T-cell (primary cell): ENCODE measurements at regions not wholly inside any gene's neighbourhood (a gene's known extent, or its start where the extent isn't known, plus 50 kb on each side); places are given as distances from the start of the nearest gene placed in this dataset.
"Not testable (repeated sequence)": the region's sequence is repeated elsewhere in the genome, so short reads cannot be mapped to it uniquely, and the experiment has no call there.

Experiments
- ATAC-seq, 4 experiments: fragments of 200-7000 bp in 3 of 4; fragments of 150-1000 bp in 1 of 4; cut with Tn5 transposase; replicated peaks in 1 of 4; 1 replicate in 3 of 4; 2 replicates in 1 of 4; pipeline ENCODE4 v1.10.0; 2021; ENCODE audit warnings: moderate library complexity in 3 of 4, mild to moderate bottlenecking in 2 of 4, moderate number of reproducible peaks in 1 of 4
- CTCF ChIA-PET, 2 donors: fragments of 300-600 bp; sonication (Branson Sonifier 250); formaldehyde crosslinking; loops; one replicate each; lab custom pipeline; 2022; ENCODE audit warnings: antibody characterized with exemption in 2 of 2; lab: Charles Lee
- POLR2A ChIA-PET, 2 donors: fragments of 300-600 bp; sonication (Branson Sonifier 250); formaldehyde crosslinking; loops; one replicate each; lab custom pipeline; 2022; ENCODE audit warnings: antibody characterized with exemption in 2 of 2; lab: Charles Lee
- DNase-seq, 35 experiments: peaks; one replicate each; pipeline versions ENCODE4 v3.0.0 to v3.0.0-alpha.2; 2013 to 2023
- H3K27ac ChIP-seq: one replicate; pipeline ENCODE4 v1.5.1; 2013; ENCODE audit warnings: low read length
- H3K27me3 ChIP-seq, 2 experiments: replicated peaks in 1 of 2; 1 replicate in 1 of 2; 2 replicates in 1 of 2; pipeline versions ENCODE4 v1.6.1 to v1.7.0; 2013; ENCODE audit warnings: low read length in 1 of 2, mixed read lengths in 1 of 2; ENCODE audit not compliant: control insufficient read depth in 2 of 2, insufficient read depth in 2 of 2; ENCODE audit errors: extremely low read depth in 1 of 2
- H3K36me3 ChIP-seq, 2 donors: 1 replicate in 1 of 2; 2 replicates in 1 of 2; pipeline versions ENCODE4 v1.6.1 to v1.7.0; 2013; ENCODE audit warnings: low read length in 1 of 2; ENCODE audit not compliant: control insufficient read depth in 2 of 2, insufficient read depth in 1 of 2; ENCODE audit errors: extremely low read depth in 1 of 2
- H3K4me1 ChIP-seq, 2 experiments: 1 replicate in 1 of 2; 2 replicates in 1 of 2; pipeline versions ENCODE4 v1.6.1 to v1.7.0; 2013; ENCODE audit warnings: low read length in 2 of 2, mixed read lengths in 1 of 2; ENCODE audit not compliant: insufficient read depth in 2 of 2, control insufficient read depth in 1 of 2; ENCODE audit errors: extremely low read depth in 1 of 2
- H3K4me3 ChIP-seq, 2 donors: 1 replicate in 1 of 2; 2 replicates in 1 of 2; pipeline versions ENCODE4 v1.5.1 to v1.7.0; 2013; ENCODE audit warnings: mild to moderate bottlenecking in 2 of 2, low read length in 1 of 2, moderate library complexity in 1 of 2; ENCODE audit not compliant: control insufficient read depth in 1 of 2; ENCODE audit errors: extremely low read depth in 1 of 2
- H3K9me3 ChIP-seq: 2 replicates; pipeline ENCODE4 v1.7.0; 2013
- H3K27ac Mint-ChIP-seq, 2 donors: one replicate each; pipeline ENCODE4 v1.8.0; 2020 to 2021; ENCODE audit warnings: mild to moderate bottlenecking in 2 of 2, mixed read lengths in 2 of 2
- H3K27me3 Mint-ChIP-seq, 2 donors: one replicate each; pipeline ENCODE4 v1.8.0; 2021 to 2022; ENCODE audit warnings: mixed read lengths in 2 of 2
- H3K36me3 Mint-ChIP-seq: one replicate; pipeline ENCODE4 v1.8.0; 2021; ENCODE audit warnings: mixed read lengths
- H3K4me1 Mint-ChIP-seq, 3 donors: one replicate each; pipeline ENCODE4 v1.8.0; 2020 to 2022; ENCODE audit warnings: mixed read lengths in 3 of 3, mild to moderate bottlenecking in 1 of 3
- H3K4me3 Mint-ChIP-seq, 3 donors: one replicate each; pipeline ENCODE4 v1.8.0; 2020 to 2022; ENCODE audit warnings: mild to moderate bottlenecking in 3 of 3, mixed read lengths in 3 of 3, moderate library complexity in 3 of 3
- H3K9me3 Mint-ChIP-seq, 3 donors: one replicate each; pipeline ENCODE4 v1.8.0; 2020 to 2022; ENCODE audit warnings: mixed read lengths in 3 of 3
- WGBS: methylation state at CpG from one replicate; pipeline ENCODE4 v1.1.5; 2013; ENCODE audit warnings: missing lambda C conversion rate; ENCODE audit not compliant: insufficient coverage; 5-methylcytosine and 5-hydroxymethylcytosine counted together

- Histone ChIP-seq H3K9me3 (no peaks in the 10 kb centered on the region), H3K36me3 (no peaks in the 10 kb centered on the region), H3K4me1 (no peaks in the 10 kb centered on the region), H3K27ac (no peak overlapping the region), H3K4me3 (no peak overlapping the region), H3K27me3 (no peaks in the 10 kb centered on the region)
- CTCF ChIA-PET = no interaction called here
- no peak overlapping the region for H3K4me3 Mint-ChIP-seq
- no peak for ATAC-seq
- H3K27me3 Mint-ChIP-seq = no peaks in the 10 kb centered on the region
- H3K27ac Mint-ChIP-seq = no peak overlapping the region
- no peak for DNase-seq
- no peaks in the 10 kb centered on the region for H3K4me1 Mint-ChIP-seq
- POLR2A ChIA-PET = no interaction called here
- WGBS = no CpG with 5 or more reads among the region's 1 CpG
- peaks cover 0 to 5% (median 5%) of the 10 kb centered on the region in 3 donors for H3K9me3 Mint-ChIP-seq
- H3K36me3 Mint-ChIP-seq = peaks cover 11% of the 10 kb centered on the region
These were observed 405.2 kb downstream of the ZEB2 start for GRCh38 chr2:144114760-144115159.

DNA sequence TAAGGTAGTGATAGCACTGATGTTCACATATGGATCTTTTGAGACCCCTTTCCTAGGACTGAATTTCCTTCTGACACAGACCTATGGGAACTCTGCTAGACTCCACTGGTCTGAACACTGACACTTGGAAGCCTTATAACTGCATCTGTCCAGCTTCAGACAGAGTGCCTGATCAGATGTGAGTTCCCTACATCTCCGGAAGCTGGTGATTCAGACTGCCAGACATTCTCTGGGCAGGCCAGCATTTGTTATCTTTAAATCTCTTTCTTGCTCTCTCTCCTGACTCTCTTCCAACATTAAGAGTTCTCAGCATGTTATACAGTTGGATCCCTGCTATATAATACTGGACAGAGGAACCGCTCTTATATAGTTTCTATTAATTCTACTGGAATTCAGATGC is 408.5 kb downstream of the ZEB2 start:
- no peaks in the 10 kb centered on the region for H3K27me3 ChIP-seq
- DNase-seq = no peak
- no peak for ATAC-seq
- no peaks in the 10 kb centered on the region for H3K36me3 ChIP-seq
- peaks cover 13 to 26% (median 14%) of the 10 kb centered on the region in 3 donors for H3K9me3 Mint-ChIP-seq
- H3K27me3 Mint-ChIP-seq = no peaks in the 10 kb centered on the region
- H3K4me3 ChIP-seq = no peak overlapping the region
- H3K4me1 Mint-ChIP-seq = no peaks in the 10 kb centered on the region
- ChIA-PET CTCF (no interaction called here), POLR2A (no interaction called here)
- no peaks in the 10 kb centered on the region for H3K9me3 ChIP-seq
- H3K27ac Mint-ChIP-seq = no peak overlapping the region
- H3K4me1 ChIP-seq = no peaks in the 10 kb centered on the region
- no peak overlapping the region for H3K27ac ChIP-seq
- H3K36me3 Mint-ChIP-seq = peaks cover 33% of the 10 kb centered on the region
- 100% methylated on average over 1 of the region's 2 CpGs for WGBS
- H3K4me3 Mint-ChIP-seq = no peak overlapping the region

DNA sequence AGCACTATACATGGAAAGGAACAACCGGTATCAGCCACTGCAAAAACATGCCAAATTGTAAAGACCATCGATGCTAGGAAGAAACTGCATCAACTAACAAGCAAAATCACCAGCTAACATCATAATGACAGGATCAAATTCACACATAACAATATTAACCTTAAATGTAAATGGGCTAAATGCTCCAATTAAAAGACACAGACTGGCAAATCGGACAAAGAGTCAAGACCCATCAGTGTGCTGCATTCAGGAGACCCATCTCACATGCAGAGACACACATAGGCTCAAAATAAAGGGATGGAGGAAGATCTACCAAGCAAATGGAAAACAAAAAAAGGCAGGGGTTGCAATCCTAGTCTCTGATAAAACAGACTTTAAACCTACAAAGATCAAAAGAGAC is 413.8 kb downstream of the ZEB2 start:
- Mint-ChIP-seq H3K36me3 (peaks cover 41% of the 10 kb centered on the region), H3K9me3 (peaks cover 21 to 30% (median 21%) of the 10 kb centered on the region in 3 donors)
- H3K9me3 ChIP-seq, H3K4me1 ChIP-seq, H3K4me3 ChIP-seq, H3K27me3 Mint-ChIP-seq, H3K27me3 ChIP-seq, POLR2A ChIA-PET, ATAC-seq, CTCF ChIA-PET, DNase-seq, H3K27ac Mint-ChIP-seq, H3K4me3 Mint-ChIP-seq, H3K27ac ChIP-seq, H3K4me1 Mint-ChIP-seq, H3K36me3 ChIP-seq: not testable (repeated sequence)
- WGBS = no CpG with 5 or more reads among the region's 3 CpGs

- H3K36me3 ChIP-seq = no peaks in the 10 kb centered on the region
- ATAC-seq (no peak), DNase-seq (no peak)
- H3K9me3 Mint-ChIP-seq = peaks cover 16 to 21% (median 19%) of the 10 kb centered on the region in 3 donors
- peaks cover 29% of the 10 kb centered on the region for H3K36me3 Mint-ChIP-seq
- H3K27ac Mint-ChIP-seq = no peak overlapping the region
- H3K27me3 ChIP-seq = no peaks in the 10 kb centered on the region
- no peaks in the 10 kb centered on the region for H3K4me1 ChIP-seq
- no peaks in the 10 kb centered on the region for H3K9me3 ChIP-seq
- CTCF ChIA-PET = no interaction called here
- no peak overlapping the region for H3K27ac ChIP-seq
- no CpG with 5 or more reads among the region's 2 CpGs for WGBS
- H3K27me3 Mint-ChIP-seq = no peaks in the 10 kb centered on the region
- H3K4me1 Mint-ChIP-seq = no peaks in the 10 kb centered on the region
- no peak overlapping the region for H3K4me3 ChIP-seq
- POLR2A ChIA-PET = interaction anchor here in 1 of 2 donors (0.7 kb wide), 1 partner anchor 183 kb away, joined by 4 read pairs; no protein-coding TSS in a partner anchor
- H3K4me3 Mint-ChIP-seq = no peak overlapping the region
These were observed 417.5 kb downstream of the ZEB2 start for GRCh38 chr2:144102386-144102785.

DNA sequence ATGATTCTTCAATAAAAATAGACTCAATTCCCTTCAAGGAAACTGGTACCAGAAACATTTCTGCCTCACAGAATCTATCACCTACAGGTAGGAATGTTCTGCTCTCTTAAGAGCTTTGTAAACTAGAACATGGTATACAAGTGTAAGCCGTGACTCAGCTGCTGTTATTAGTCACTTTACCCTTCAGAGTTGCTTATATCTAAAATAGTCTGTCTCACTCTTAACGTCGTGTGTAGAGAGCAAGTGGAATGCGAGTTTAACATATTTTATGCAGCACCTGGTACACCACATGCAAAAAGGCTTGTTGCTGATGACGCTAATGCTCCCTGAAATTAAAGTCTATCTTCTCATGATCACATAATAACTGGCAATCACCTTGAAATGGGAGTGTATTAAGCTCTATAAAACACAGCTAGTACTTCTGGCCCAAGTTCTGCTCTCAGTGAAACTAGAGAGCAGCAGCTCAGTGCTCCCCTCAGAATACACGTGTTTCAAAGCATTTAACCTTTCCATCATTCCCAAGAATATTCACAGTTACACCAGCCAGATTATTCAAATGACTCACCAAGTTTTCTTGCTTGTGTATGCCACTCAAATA is 420.0 kb downstream of the ZEB2 start:
- Mint-ChIP-seq H3K9me3 (peaks cover 2 to 4% (median 3%) of the 10 kb centered on the region in 3 donors), H3K36me3 (peaks cover 12% of the 10 kb centered on the region), H3K4me3 (no peak overlapping the region), H3K27me3 (no peaks in the 10 kb centered on the region), H3K27ac (no peak overlapping the region), H3K4me1 (no peaks in the 10 kb centered on the region)
- Histone ChIP-seq H3K4me1 (no peaks in the 10 kb centered on the region), H3K27me3 (no peaks in the 10 kb centered on the region), H3K9me3 (no peaks in the 10 kb centered on the region), H3K27ac (no peak overlapping the region), H3K36me3 (no peaks in the 10 kb centered on the region), H3K4me3 (no peak overlapping the region)
- no peak for ATAC-seq
- POLR2A ChIA-PET = no interaction called here
- CTCF ChIA-PET = no interaction called here
- no peak for DNase-seq
- WGBS = 78% methylated on average over 1 of the region's 6 CpGs

GRCh38 chr2:144099340-144099739 is 420.6 kb downstream of the ZEB2 start:
- Histone ChIP-seq H3K4me3 (no peak overlapping the region), H3K9me3 (no peaks in the 10 kb centered on the region), H3K4me1 (no peaks in the 10 kb centered on the region), H3K27ac (no peak overlapping the region), H3K36me3 (no peaks in the 10 kb centered on the region), H3K27me3 (no peaks in the 10 kb centered on the region)
- POLR2A ChIA-PET = interaction anchor here in 1 of 2 donors (0.6 kb wide), 1 partner anchor 121 kb away, joined by 3 read pairs; no protein-coding TSS in a partner anchor
- ATAC-seq (no peak), DNase-seq (no peak)
- no peak overlapping the region for H3K27ac Mint-ChIP-seq
- H3K4me3 Mint-ChIP-seq = no peak overlapping the region
- no peaks in the 10 kb centered on the region for H3K27me3 Mint-ChIP-seq
- no peaks in the 10 kb centered on the region for H3K4me1 Mint-ChIP-seq
- peaks cover 16% of the 10 kb centered on the region for H3K36me3 Mint-ChIP-seq
- 89% methylated on average over 3 of the region's 4 CpGs for WGBS
- H3K9me3 Mint-ChIP-seq = peaks cover 0 to 9% (median 5%) of the 10 kb centered on the region in 3 donors
- CTCF ChIA-PET = no interaction called here
